ENCODE measurements at regions not wholly inside any gene's neighbourhood (a gene's known extent, or its start where the extent isn't known, plus 50 kb on each side); places are given as distances from the start of the nearest gene placed in this dataset.

GRCh38 chr7:113715262-113715661 lies 203.5 kb downstream of the PPP1R3A start:
- TF ChIP-seq ZFX (IDR thresholded peaks at IDR 0.05) (no peak), CTCF (conservative IDR thresholded peaks at IDR 0.05) (no peak)
- no peak overlapping the region for H3K27ac ChIP-seq

GRCh38 chr7:113710310-113711096 lies 208.3 kb downstream of the PPP1R3A start:
- H3K27ac ChIP-seq = no peak overlapping the region
- TF ChIP-seq CTCF (conservative IDR thresholded peaks at IDR 0.05) (peak; percentile 99), ZFX (IDR thresholded peaks at IDR 0.05) (no peak)

GRCh38 chr7:113705439-113705838 lies 213.4 kb downstream of the PPP1R3A start:
- H3K27ac ChIP-seq = no peak overlapping the region
- TF ChIP-seq ZFX (IDR thresholded peaks at IDR 0.05) (no peak), CTCF (conservative IDR thresholded peaks at IDR 0.05) (no peak)

GRCh38 chr7:113698556-113699220 lies 220.1 kb downstream of the PPP1R3A start:
- TF ChIP-seq CTCF (conservative IDR thresholded peaks at IDR 0.05) (peak; percentile 94), ZFX (IDR thresholded peaks at IDR 0.05) (no peak)
- no peak overlapping the region for H3K27ac ChIP-seq

DNA sequence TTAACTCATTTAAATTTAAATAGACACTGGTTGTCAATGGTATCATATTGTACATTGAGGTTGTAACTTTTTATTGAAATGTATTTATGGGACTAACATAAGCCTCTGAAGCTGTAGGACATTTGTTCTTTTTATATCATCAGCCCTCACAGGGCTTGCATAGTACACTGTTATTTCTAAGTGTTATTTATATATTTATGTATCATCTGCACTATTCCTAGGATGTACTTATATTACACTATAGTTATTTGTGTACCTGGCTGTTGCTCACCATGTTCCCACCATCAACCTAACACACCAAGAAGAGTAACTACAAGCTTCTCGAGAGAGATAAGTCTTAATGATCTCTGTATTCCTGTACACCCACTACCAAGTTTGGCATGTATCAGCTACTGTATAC lies 224.7 kb downstream of the PPP1R3A start:
- no peak overlapping the region for H3K27ac ChIP-seq
- no peak for TF ChIP-seq CTCF (conservative IDR thresholded peaks at IDR 0.05)
- TF ChIP-seq ZFX (IDR thresholded peaks at IDR 0.05) = no peak

DNA sequence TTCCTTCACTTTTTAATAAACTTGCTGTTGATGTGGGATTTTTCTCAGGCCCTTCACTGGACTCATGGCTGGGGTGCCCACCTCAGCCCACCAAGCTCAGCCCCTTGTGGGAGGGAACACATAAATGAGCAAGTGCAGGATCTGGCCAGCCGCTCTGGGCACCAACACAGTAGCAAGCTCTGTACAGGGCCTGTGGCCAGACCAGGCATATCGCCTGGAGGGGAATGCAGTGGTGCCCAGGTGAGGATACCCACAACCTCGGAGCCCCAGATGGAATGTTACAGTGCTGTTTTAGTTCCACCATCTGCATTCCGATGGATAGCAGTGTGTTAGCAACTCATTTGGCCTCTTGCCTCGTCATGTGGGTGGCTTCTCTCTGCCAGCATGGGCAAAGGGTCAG lies 234.6 kb downstream of the PPP1R3A start:
- no peak for TF ChIP-seq ZFX (IDR thresholded peaks at IDR 0.05)
- no peak for TF ChIP-seq CTCF (conservative IDR thresholded peaks at IDR 0.05)
- no peak overlapping the region for H3K27ac ChIP-seq

- TF ChIP-seq ZFX (IDR thresholded peaks at IDR 0.05) = no peak
- TF ChIP-seq CTCF (conservative IDR thresholded peaks at IDR 0.05) = no peak
These were observed 241.0 kb downstream of the PPP1R3A start for GRCh38 chr7:113677811-113678210.

More at GRCh38 chr7:113677811-113678210, 241.0 kb downstream of the PPP1R3A start:
- no peak overlapping the region for H3K27ac ChIP-seq

All from C4-2B (cell line).